Lower leg skin (tissue), 3 donors: ENCODE measurements at regions not wholly inside any gene's neighbourhood (a gene's known extent, or its start where the extent isn't known, plus 50 kb on each side); places are given as distances from the start of the nearest gene placed in this dataset.

Experiments used
- POLR2A ChIP-seq, 2 donors: fragments of 450-650 bp; IDR thresholded peaks; one replicate each; pipeline ENCODE4 v1.6.1; 2016 to 2017; ENCODE audit warnings: antibody characterized with exemption in 2 of 2, mild to moderate bottlenecking in 1 of 2, moderate library complexity in 1 of 2
- TF ChIP-seq, protein P1 (sequence below), 3 donors: fragments of 450-650 bp; IDR thresholded peaks; one replicate each; pipeline ENCODE4 v1.5.1; 2016; ENCODE audit warnings: antibody characterized with exemption in 3 of 3, mild to moderate bottlenecking in 3 of 3, moderate library complexity in 2 of 3

DNA sequence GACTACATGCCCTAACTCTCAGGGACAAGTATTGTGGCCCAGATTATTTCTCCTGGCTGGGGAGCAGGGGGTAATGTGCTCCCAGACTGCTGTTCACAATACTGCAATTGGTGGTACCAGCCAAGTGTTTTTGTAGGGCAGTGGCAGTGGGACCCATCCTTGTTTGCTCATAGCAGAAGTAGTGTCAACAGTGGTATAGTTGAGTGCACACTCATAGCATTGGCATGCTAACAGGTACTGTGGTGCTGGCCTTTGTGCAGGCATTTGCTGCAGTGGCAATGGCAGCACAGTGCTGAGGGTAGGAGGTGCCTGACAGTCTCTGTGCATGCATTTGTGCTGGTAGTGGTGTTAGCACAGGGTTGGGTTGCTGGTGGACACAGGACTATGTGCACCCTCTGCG lies 995.0 kb downstream of the SH3BGRL start:
- TF ChIP-seq POLR2A (IDR thresholded peaks at IDR 0.05), result no peak
- TF ChIP-seq, protein P1, sequence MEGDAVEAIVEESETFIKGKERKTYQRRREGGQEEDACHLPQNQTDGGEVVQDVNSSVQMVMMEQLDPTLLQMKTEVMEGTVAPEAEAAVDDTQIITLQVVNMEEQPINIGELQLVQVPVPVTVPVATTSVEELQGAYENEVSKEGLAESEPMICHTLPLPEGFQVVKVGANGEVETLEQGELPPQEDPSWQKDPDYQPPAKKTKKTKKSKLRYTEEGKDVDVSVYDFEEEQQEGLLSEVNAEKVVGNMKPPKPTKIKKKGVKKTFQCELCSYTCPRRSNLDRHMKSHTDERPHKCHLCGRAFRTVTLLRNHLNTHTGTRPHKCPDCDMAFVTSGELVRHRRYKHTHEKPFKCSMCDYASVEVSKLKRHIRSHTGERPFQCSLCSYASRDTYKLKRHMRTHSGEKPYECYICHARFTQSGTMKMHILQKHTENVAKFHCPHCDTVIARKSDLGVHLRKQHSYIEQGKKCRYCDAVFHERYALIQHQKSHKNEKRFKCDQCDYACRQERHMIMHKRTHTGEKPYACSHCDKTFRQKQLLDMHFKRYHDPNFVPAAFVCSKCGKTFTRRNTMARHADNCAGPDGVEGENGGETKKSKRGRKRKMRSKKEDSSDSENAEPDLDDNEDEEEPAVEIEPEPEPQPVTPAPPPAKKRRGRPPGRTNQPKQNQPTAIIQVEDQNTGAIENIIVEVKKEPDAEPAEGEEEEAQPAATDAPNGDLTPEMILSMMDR (IDR thresholded peaks at IDR 0.05), result no peak
